Fibroblast of lung (primary cell): ENCODE measurements at regions not wholly inside any gene's neighbourhood (a gene's known extent, or its start where the extent isn't known, plus 50 kb on each side); places are given as distances from the start of the nearest gene placed in this dataset.

Source experiments
- DNase-seq, 2 donors: peaks; one replicate each; pipeline versions ENCODE4 v3.0.0 to v3.0.0-alpha.2; 2010; ENCODE audit warnings: low read depth in 2 of 2
- H2AFZ ChIP-seq: 2 replicates; pipeline ENCODE4 v1.5.1; 2012; ENCODE audit warnings: low read length, control low read depth, inconsistent platforms
- H3K27ac ChIP-seq: 2 replicates; pipeline ENCODE4 v1.5.1; 2011; ENCODE audit warnings: low read length, control low read depth; ENCODE audit not compliant: insufficient read depth
- H3K27me3 ChIP-seq: 2 replicates; pipeline ENCODE4 v1.5.1; 2011; ENCODE audit warnings: mild to moderate bottlenecking, low read length; ENCODE audit not compliant: control insufficient read depth, insufficient read depth
- H3K36me3 ChIP-seq: 2 replicates; pipeline ENCODE4 v1.5.1; 2011; ENCODE audit warnings: low read length; ENCODE audit not compliant: control insufficient read depth, insufficient read depth
- H3K4me1 ChIP-seq: 2 replicates; pipeline ENCODE4 v1.5.1; 2011; ENCODE audit warnings: low read length; ENCODE audit not compliant: control insufficient read depth, insufficient read depth; ENCODE audit errors: extremely low read depth
- H3K4me2 ChIP-seq: 2 replicates; pipeline ENCODE4 v1.5.1; 2011; ENCODE audit warnings: low read length, control low read depth; ENCODE audit not compliant: insufficient read depth; ENCODE audit errors: extremely low read depth
- H3K4me3 ChIP-seq, 4 experiments: fragments of 200-600 bp in 1 of 4; sonication (generic) in 1 of 4; replicated peaks in 1 of 4; 2 replicates each; pipeline ENCODE4 v1.5.1; 2011 to 2016; ENCODE audit warnings: low read length in 4 of 4, low read depth in 3 of 4, mild to moderate bottlenecking in 3 of 4, control low read depth in 2 of 4, inconsistent platforms in 1 of 4, mixed read lengths in 1 of 4; ENCODE audit not compliant: insufficient read depth in 1 of 4; ENCODE audit errors: control extremely low read depth in 1 of 4
- H3K79me2 ChIP-seq: 2 replicates; pipeline ENCODE4 v1.5.1; 2012; ENCODE audit warnings: mild to moderate bottlenecking, low read length, inconsistent platforms; ENCODE audit not compliant: control insufficient read depth, insufficient read depth
- H3K9ac ChIP-seq: 2 replicates; pipeline ENCODE4 v1.5.1; 2011; ENCODE audit warnings: mild to moderate bottlenecking, low read length, control low read depth; ENCODE audit not compliant: insufficient read depth
- H3K9me3 ChIP-seq: 2 replicates; pipeline ENCODE4 v1.5.1; 2012; ENCODE audit warnings: low read depth, low read length; ENCODE audit not compliant: control insufficient read depth, insufficient read depth
- H4K20me1 ChIP-seq: 2 replicates; pipeline ENCODE4 v1.5.1; 2011; ENCODE audit warnings: low read length; ENCODE audit not compliant: control insufficient read depth, insufficient read depth; ENCODE audit errors: extremely low read depth
- CTCF ChIP-seq, 2 donors: IDR thresholded peaks in 1 of 2; conservative IDR thresholded peaks in 1 of 2; 1 replicate in 1 of 2; 2 replicates in 1 of 2; pipeline ENCODE4 v1.5.1; 2011 to 2012; ENCODE audit warnings: low read length in 2 of 2, control low read depth in 1 of 2, inconsistent platforms in 1 of 2, low read depth in 1 of 2, mild to moderate bottlenecking in 1 of 2
- EZH2 ChIP-seq: IDR thresholded peaks from 2 replicates; pipeline ENCODE4 v1.5.1; 2012; ENCODE audit warnings: low read length, control low read depth, mild to moderate bottlenecking; ENCODE audit errors: missing control alignments

GRCh38 chr11:96614101-96614500 lies 224.3 kb downstream of the JRKL start:
- no peaks in the 10 kb centered on the region for H3K9me3 ChIP-seq
- H3K9ac ChIP-seq: no peak overlapping the region
- no peak overlapping the region for H2AFZ ChIP-seq
- TF ChIP-seq CTCF (conservative IDR thresholded peaks at IDR 0.05 in 1 of 2, IDR thresholded peaks at IDR 0.05 in 1 of 2; ENCODE audit: low read depth in 1 of 2, low read length in 2 of 2): no peak
- no peak for TF ChIP-seq EZH2
- no peak for DNase-seq
- H3K4me3 ChIP-seq: no peak overlapping the region
- no peaks in the 10 kb centered on the region for H3K79me2 ChIP-seq
- H4K20me1 ChIP-seq: no peaks in the 10 kb centered on the region
- H3K27ac ChIP-seq: no peak overlapping the region
- no peaks in the 10 kb centered on the region for H3K4me1 ChIP-seq
- no peak overlapping the region for H3K4me2 ChIP-seq
- no peaks in the 10 kb centered on the region for H3K27me3 ChIP-seq
- no peaks in the 10 kb centered on the region for H3K36me3 ChIP-seq

DNA sequence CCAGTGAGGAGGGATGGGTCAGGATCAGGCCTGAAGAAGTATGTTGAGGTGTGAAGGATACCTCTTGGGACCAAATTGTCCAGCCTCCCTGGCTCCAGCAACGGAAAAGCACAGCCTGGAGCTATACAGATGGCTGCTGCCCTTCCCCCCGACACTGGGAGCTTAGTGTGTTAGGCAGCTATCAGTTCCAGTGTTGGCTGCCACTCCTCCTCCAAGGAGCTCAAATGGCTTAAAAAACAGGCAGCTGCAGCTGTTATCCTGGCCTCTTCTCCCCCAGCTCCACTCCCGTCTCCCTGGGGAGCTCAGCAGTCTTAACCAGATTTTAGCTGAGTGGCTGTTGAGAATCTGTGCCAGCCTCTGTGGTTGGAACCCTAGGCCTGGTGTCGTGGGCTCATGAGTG lies 225.0 kb downstream of the JRKL start:
- no peak overlapping the region for H3K27ac ChIP-seq
- H2AFZ ChIP-seq: no peak overlapping the region
- H3K9me3 ChIP-seq: no peaks in the 10 kb centered on the region
- H3K4me1 ChIP-seq: no peaks in the 10 kb centered on the region
- H3K9ac ChIP-seq: no peak overlapping the region
- no peaks in the 10 kb centered on the region for H3K36me3 ChIP-seq
- no peak overlapping the region for H3K4me2 ChIP-seq
- no peak overlapping the region for H3K4me3 ChIP-seq
- H3K27me3 ChIP-seq: no peaks in the 10 kb centered on the region
- TF ChIP-seq CTCF (conservative IDR thresholded peaks at IDR 0.05 in 1 of 2, IDR thresholded peaks at IDR 0.05 in 1 of 2; ENCODE audit: low read depth in 1 of 2, low read length in 2 of 2) (no peak), EZH2 (no peak)
- H4K20me1 ChIP-seq: no peaks in the 10 kb centered on the region
- DNase-seq: no peak
- no peaks in the 10 kb centered on the region for H3K79me2 ChIP-seq

- TF ChIP-seq CTCF (conservative IDR thresholded peaks at IDR 0.05 in 1 of 2, IDR thresholded peaks at IDR 0.05 in 1 of 2; ENCODE audit: low read depth in 1 of 2, low read length in 2 of 2): no peak
- no peak for TF ChIP-seq EZH2
- DNase-seq: peak in 1 of 2 donors; percentile 7
These were observed 230.7 kb downstream of the JRKL start for GRCh38 chr11:96620464-96621044.

More at GRCh38 chr11:96620464-96621044, 230.7 kb downstream of the JRKL start:
- H3K27me3 ChIP-seq: no peaks in the 10 kb centered on the region
- H4K20me1 ChIP-seq: no peaks in the 10 kb centered on the region
- H3K4me2 ChIP-seq: no peak overlapping the region
- no peak overlapping the region for H3K9ac ChIP-seq
- no peak overlapping the region for H3K4me3 ChIP-seq
- H3K79me2 ChIP-seq: no peaks in the 10 kb centered on the region
- H3K4me1 ChIP-seq: no peaks in the 10 kb centered on the region
- no peaks in the 10 kb centered on the region for H3K36me3 ChIP-seq
- H3K9me3 ChIP-seq: no peaks in the 10 kb centered on the region
- H2AFZ ChIP-seq: no peak overlapping the region
- no peak overlapping the region for H3K27ac ChIP-seq
